GM23248 (cell line): ENCODE measurements at regions not wholly inside any gene's neighbourhood (a gene's known extent, or its start where the extent isn't known, plus 50 kb on each side); places are given as distances from the start of the nearest gene placed in this dataset.

ENCODE experiments used
- EZH2 ChIP-seq: fragments of 200-600 bp; sonication (generic); IDR thresholded peaks from 2 replicates; pipeline ENCODE4 v1.6.1; 2018; ENCODE audit warnings: antibody characterized with exemption, mild to moderate bottlenecking; ENCODE audit not compliant: insufficient read depth, poor library complexity, severe bottlenecking
- EZH2phosphoT487 ChIP-seq: fragments of 200-600 bp; sonication (generic); IDR thresholded peaks from 2 replicates; pipeline ENCODE4 v1.6.1; 2018; ENCODE audit warnings: antibody characterized with exemption, moderate library complexity, mild to moderate bottlenecking, low read depth; ENCODE audit not compliant: insufficient read depth

DNA sequence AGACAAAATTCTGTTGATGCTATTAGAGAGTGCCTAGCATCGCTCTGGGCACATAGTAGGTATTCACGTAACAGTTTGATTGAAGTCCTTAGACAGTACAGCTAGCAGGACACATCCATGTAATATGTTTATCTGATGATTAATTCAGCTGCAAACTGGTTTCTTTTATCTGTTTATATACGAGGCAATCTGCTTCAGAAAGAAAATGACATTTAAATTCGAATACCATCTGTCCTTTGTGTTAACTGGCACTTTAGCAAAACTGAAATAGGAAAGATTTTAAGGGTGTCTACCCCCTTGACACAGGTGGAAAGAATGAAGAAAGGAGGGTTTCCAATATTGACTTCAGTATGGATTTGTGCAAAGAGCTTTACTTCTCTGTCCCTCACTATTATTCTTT, 192.5 kb downstream of the MFSD1 start:
- TF ChIP-seq EZH2 (no peak), EZH2phosphoT487 (no peak)
